Aorta (tissue), 5 donors: ENCODE measurements at regions not wholly inside any gene's neighbourhood (a gene's known extent, or its start where the extent isn't known, plus 50 kb on each side); places are given as distances from the start of the nearest gene placed in this dataset.

Source experiments
- ATAC-seq: fragments of 200-7000 bp; cut with Tn5 transposase; one replicate; pipeline ENCODE4 v1.9.1; 2022; ENCODE audit warnings: moderate library complexity; ENCODE audit not compliant: low FRiP score
- DNase-seq, 2 donors: peaks; one replicate each; pipeline ENCODE4 v3.0.0-alpha.2; 2020
- H3K27ac ChIP-seq, 2 donors: one replicate each; pipeline ENCODE4 v1.5.1; 2013; ENCODE audit warnings: low read length in 2 of 2, mild to moderate bottlenecking in 2 of 2, moderate library complexity in 2 of 2, control low read depth in 1 of 2, inconsistent platforms in 1 of 2, low read depth in 1 of 2
- H3K27me3 ChIP-seq, 2 donors: one replicate each; pipeline ENCODE4 v1.6.1; 2013; ENCODE audit warnings: control low read depth in 1 of 2, low read length in 1 of 2, mild to moderate bottlenecking in 1 of 2, moderate library complexity in 1 of 2; ENCODE audit not compliant: insufficient read depth in 2 of 2, control insufficient read depth in 1 of 2
- H3K36me3 ChIP-seq, 2 donors: one replicate each; pipeline ENCODE4 v1.6.1; 2013; ENCODE audit warnings: control low read depth in 1 of 2, low read length in 1 of 2, mild to moderate bottlenecking in 1 of 2; ENCODE audit not compliant: insufficient read depth in 2 of 2, control insufficient read depth in 1 of 2
- H3K4me1 ChIP-seq, 2 donors: one replicate each; pipeline ENCODE4 v1.6.1; 2013; ENCODE audit warnings: low read length in 2 of 2, control low read depth in 1 of 2, mild to moderate bottlenecking in 1 of 2, moderate library complexity in 1 of 2; ENCODE audit not compliant: insufficient read depth in 2 of 2, control insufficient read depth in 1 of 2
- H3K4me3 ChIP-seq, 2 donors: one replicate each; pipeline ENCODE4 v1.5.1; 2013; ENCODE audit warnings: low read length in 2 of 2, control low read depth in 1 of 2, mild to moderate bottlenecking in 1 of 2
- H3K9me3 ChIP-seq: one replicate; pipeline ENCODE4 v1.6.1; 2013; ENCODE audit warnings: mild to moderate bottlenecking, low read length; ENCODE audit not compliant: control insufficient read depth
- WGBS, 2 donors: extraction: QIAGEN DNeasy Blood & Tissue Kit; methylation state at CpG; one replicate each; pipeline ENCODE4 v1.1.7; 2013; 5-methylcytosine and 5-hydroxymethylcytosine counted together
- intact Hi-C, 2 donors: fragments of 100-400 bp; cut with DNase I; formaldehyde crosslinking; loops; one replicate each; pipeline versions ENCODE4 v1.14.2 to v1.15.0; 2022
- donor health status: healthy with polysubstance abuse.
- donor health status: Bipolar disorder and iron deficiency.
- donor health status: DM: no; HTN: no; CAD: no.
- donor health status: DM: no; HTN: no; CAD: no.
- donor health status: DM: yes; HTN: yes; CAD: no.

- no peak overlapping the region for H3K27ac ChIP-seq
- no peaks in the 10 kb centered on the region for H3K36me3 ChIP-seq
- intact Hi-C loops, result no loop called here
- 52 to 57% methylated on average over 2 of the region's 2 CpGs for WGBS, 2 donors
- DNase-seq, result no peak
- no peaks in the 10 kb centered on the region for H3K9me3 ChIP-seq
- H3K27me3 ChIP-seq, result peaks cover 0 to 3% of the 10 kb centered on the region in 2 donors
- H3K4me1 ChIP-seq, result no peaks in the 10 kb centered on the region
- H3K4me3 ChIP-seq, result no peak overlapping the region
- no peak for ATAC-seq
Observed at GRCh38 chr2:175619179-175620045, 382.7 kb downstream of the LNPK start.

GRCh38 chr2:175612280-175612679 lies 389.8 kb downstream of the LNPK start:
- H3K9me3 ChIP-seq, result no peaks in the 10 kb centered on the region
- no peaks in the 10 kb centered on the region for H3K36me3 ChIP-seq
- no peak overlapping the region for H3K27ac ChIP-seq
- intact Hi-C loops, result no loop called here
- H3K27me3 ChIP-seq, result no peaks in the 10 kb centered on the region
- no peak overlapping the region for H3K4me3 ChIP-seq
- no peaks in the 10 kb centered on the region for H3K4me1 ChIP-seq
- ATAC-seq, result no peak
- no peak for DNase-seq
- 63 to 65% methylated on average over 6 of the region's 6 CpGs for WGBS, 2 donors

GRCh38 chr2:175606010-175606841 lies 395.8 kb downstream of the LNPK start:
- H3K27me3 ChIP-seq, result no peaks in the 10 kb centered on the region
- ATAC-seq (no peak), DNase-seq (no peak)
- peaks cover 1% of the 10 kb centered on the region for H3K9me3 ChIP-seq
- no peaks in the 10 kb centered on the region for H3K36me3 ChIP-seq
- H3K4me1 ChIP-seq, result no peaks in the 10 kb centered on the region
- intact Hi-C loops, result no loop called here
- H3K27ac ChIP-seq, result no peak overlapping the region
- WGBS, 2 donors, result 42 to 47% methylated on average over 12 of the region's 12 CpGs
- no peak overlapping the region for H3K4me3 ChIP-seq

GRCh38 chr2:175605640-175606009 lies 396.4 kb downstream of the LNPK start:
- no peaks in the 10 kb centered on the region for H3K36me3 ChIP-seq
- H3K4me3 ChIP-seq, result no peak overlapping the region
- H3K9me3 ChIP-seq, result peaks cover 1% of the 10 kb centered on the region
- intact Hi-C loops, result no loop called here
- no peaks in the 10 kb centered on the region for H3K27me3 ChIP-seq
- no peaks in the 10 kb centered on the region for H3K4me1 ChIP-seq
- no peak overlapping the region for H3K27ac ChIP-seq
- no peak for DNase-seq
- WGBS, 2 donors, result 67 to 71% methylated on average over 5 of the region's 5 CpGs
- no peak for ATAC-seq

- no peak overlapping the region for H3K27ac ChIP-seq
- no peaks in the 10 kb centered on the region for H3K27me3 ChIP-seq
- H3K4me3 ChIP-seq, result no peak overlapping the region
- no peaks in the 10 kb centered on the region for H3K4me1 ChIP-seq
- WGBS, 2 donors, result 67 to 68% methylated on average over 1 of the region's 1 CpG
- H3K9me3 ChIP-seq, result peaks cover 1% of the 10 kb centered on the region
- no peak for ATAC-seq
- intact Hi-C loops, result no loop called here
- DNase-seq, result no peak
- no peaks in the 10 kb centered on the region for H3K36me3 ChIP-seq
Observed at GRCh38 chr2:175601969-175602368, 400.1 kb downstream of the LNPK start.

GRCh38 chr2:175599966-175600831 lies 401.9 kb downstream of the LNPK start:
- WGBS, 2 donors, result 51 to 59% methylated on average over 7 of the region's 7 CpGs
- peak; percentile 74 for ATAC-seq
- H3K4me3 ChIP-seq, result no peak overlapping the region
- no peaks in the 10 kb centered on the region for H3K36me3 ChIP-seq
- H3K9me3 ChIP-seq, result no peaks in the 10 kb centered on the region
- intact Hi-C loops, result no loop called here
- no peak for DNase-seq
- no peaks in the 10 kb centered on the region for H3K27me3 ChIP-seq
- H3K27ac ChIP-seq, result no peak overlapping the region
- no peaks in the 10 kb centered on the region for H3K4me1 ChIP-seq

GRCh38 chr2:175597286-175597685 lies 404.8 kb downstream of the LNPK start:
- H3K4me1 ChIP-seq, result no peaks in the 10 kb centered on the region
- H3K4me3 ChIP-seq, result no peak overlapping the region
- no peaks in the 10 kb centered on the region for H3K9me3 ChIP-seq
- H3K36me3 ChIP-seq, result no peaks in the 10 kb centered on the region
- DNase-seq, result no peak
- H3K27me3 ChIP-seq, result no peaks in the 10 kb centered on the region
- ATAC-seq, result no peak
- intact Hi-C loops, result no loop called here
- no peak overlapping the region for H3K27ac ChIP-seq

- Histone ChIP-seq H3K27me3 (no peaks in the 10 kb centered on the region), H3K36me3 (no peaks in the 10 kb centered on the region), H3K27ac (no peak overlapping the region), H3K9me3 (no peaks in the 10 kb centered on the region), H3K4me3 (no peak overlapping the region), H3K4me1 (no peaks in the 10 kb centered on the region)
- intact Hi-C loops, result no loop called here
- 59 to 63% methylated on average over 4 of the region's 4 CpGs for WGBS, 2 donors
- ATAC-seq, result no peak
- DNase-seq, result no peak
Observed at GRCh38 chr2:175595139-175595538, 406.9 kb downstream of the LNPK start.
